ENCODE measurements at regions not wholly inside any gene's neighbourhood (a gene's known extent, or its start where the extent isn't known, plus 50 kb on each side); places are given as distances from the start of the nearest gene placed in this dataset.

GRCh38 chr14:51401272-51401671, 161.2 kb downstream of the TMX1 start (continued):
- TF ChIP-seq GRHL1 (CRISPR knock-in tag; conservative IDR thresholded peaks at IDR 0.05) (no peak), TCF12 (IDR thresholded peaks at IDR 0.05) (no peak), TCF12 (CRISPR knock-in tag; IDR thresholded peaks at IDR 0.05) (no peak), ATM (IDR thresholded peaks at IDR 0.05; ENCODE audit: borderline replicate concordance) (no peak), TCF7 (IDR thresholded peaks at IDR 0.05; ENCODE audit: low read depth) (no peak), PHF20 (CRISPR knock-in tag; IDR thresholded peaks at IDR 0.05) (no peak), KLF16 (CRISPR knock-in tag; IDR thresholded peaks at IDR 0.05) (no peak), ZNF530 (CRISPR knock-in tag; IDR thresholded peaks at IDR 0.05; ENCODE audit: low read depth) (no peak)

GRCh38 chr14:51401756-51402155, 161.7 kb downstream of the TMX1 start:
- H3K9me3 ChIP-seq (ENCODE audit: low read length) = no peaks in the 10 kb centered on the region
- ATAC-seq = no peak
- ChIA-PET POLR2A (no interaction called here), CTCF (ENCODE audit: low intra/inter-chr PET ratio, low total read pairs) (no interaction called here)
- no peak overlapping the region for H3K4me2 ChIP-seq (ENCODE audit: low read depth, low read length)
- no TSS peak for BruUV-seq (replicated peaks)
- H4K20me1 ChIP-seq (ENCODE audit: insufficient read depth, low read length) = no peaks in the 10 kb centered on the region
- H3K9ac ChIP-seq (ENCODE audit: insufficient read depth, low read depth, low read length) = no peak overlapping the region
- H3K4me3 ChIP-seq (replicated peaks in 1 of 3; ENCODE audit: insufficient read depth in 1 of 3, low read depth in 2 of 3, low read length in 3 of 3) = no peak overlapping the region
- no peaks in the 10 kb centered on the region for H3K36me3 ChIP-seq (replicated peaks in 1 of 2; ENCODE audit: control insufficient read depth in 1 of 2, insufficient read depth in 2 of 2, low read length in 2 of 2)
- H3K27me3 ChIP-seq (ENCODE audit: control insufficient read depth in 1 of 2, insufficient read depth in 2 of 2, low read length in 2 of 2) = peaks cover 0 to 4% of the 10 kb centered on the region in 2 experiments; a peak in 2 of 5 replicates
- FAIRE-seq = no peak
- 5% methylated on average over 2 of the region's 2 CpGs for WGBS (ENCODE audit: low lambda C conversion rate)
- H3K4me1 ChIP-seq (ENCODE audit: insufficient read depth, low read length) = no peaks in the 10 kb centered on the region
- intact Hi-C loops (cut with micrococcal nuclease; ENCODE audit: unreplicated experiment) (no loop called here), in situ Hi-C loops (cut with HindIII; ENCODE audit: extremely low pct_ligation_motif_present, low pct_unique_long_range_greater_than_20kb) (no loop called here)
- no peak overlapping the region for H3K27ac ChIP-seq (ENCODE audit: extremely low read length, insufficient read depth, low read length)
- no peaks in the 10 kb centered on the region for H3K79me2 ChIP-seq (ENCODE audit: insufficient read depth, low read length)
- H2AFZ ChIP-seq (ENCODE audit: low read length) = no peak overlapping the region
- TF ChIP-seq MTF1 (CRISPR knock-in tag; IDR thresholded peaks at IDR 0.05) (no peak), ARHGAP35 (CRISPR knock-in tag; IDR thresholded peaks at IDR 0.05; ENCODE audit: borderline replicate concordance) (no peak), MYNN (CRISPR knock-in tag; IDR thresholded peaks at IDR 0.05; ENCODE audit: low read depth) (no peak), ZC3H13 (CRISPR knock-in tag; IDR thresholded peaks at IDR 0.05) (no peak)
- DNase-seq (ENCODE audit: low spot score) = no peak

Data from HepG2 (cell line).